DOHH2 (cell line): ENCODE measurements at regions not wholly inside any gene's neighbourhood (a gene's known extent, or its start where the extent isn't known, plus 50 kb on each side); places are given as distances from the start of the nearest gene placed in this dataset.

Source experiments
- H3F3A ChIP-seq: fragments of 200-600 bp; sonication (generic), shearing (Covaris generic); 2 replicates; pipeline ENCODE4 v1.6.0; 2016; ENCODE audit warnings: antibody characterized with exemption, mild to moderate bottlenecking; ENCODE audit not compliant: control insufficient read depth, insufficient read depth
- H3K27ac ChIP-seq: fragments of 200-600 bp; sonication (generic); 2 replicates; pipeline ENCODE4 v1.5.1; 2014; ENCODE audit warnings: low read depth, mild to moderate bottlenecking, low read length, moderate library complexity
- H3K27me3 ChIP-seq: fragments of 200-600 bp; sonication (generic); 2 replicates; pipeline ENCODE4 v1.6.1; 2014; ENCODE audit warnings: mild to moderate bottlenecking, low read length, mixed read lengths; ENCODE audit not compliant: control insufficient read depth
- H3K36me3 ChIP-seq: fragments of 200-600 bp; sonication (generic); 2 replicates; pipeline ENCODE4 v1.6.1; 2014; ENCODE audit warnings: mild to moderate bottlenecking, low read length, moderate library complexity, mixed read lengths; ENCODE audit not compliant: control insufficient read depth
- H3K4me1 ChIP-seq: fragments of 200-600 bp; sonication (generic); 2 replicates; pipeline ENCODE4 v1.6.1; 2014; ENCODE audit warnings: mild to moderate bottlenecking, low read length, mixed read lengths; ENCODE audit not compliant: control insufficient read depth
- H3K4me2 ChIP-seq: fragments of 200-600 bp; sonication (generic); 2 replicates; pipeline ENCODE4 v1.6.0; 2014; ENCODE audit warnings: mild to moderate bottlenecking, low read length, moderate library complexity
- H3K4me3 ChIP-seq: fragments of 200-600 bp; sonication (generic); 2 replicates; pipeline ENCODE4 v1.5.1; 2014; ENCODE audit warnings: mild to moderate bottlenecking, low read length, mixed read lengths
- H3K79me2 ChIP-seq: fragments of 200-600 bp; sonication (generic); 2 replicates; pipeline ENCODE4 v1.6.1; 2014; ENCODE audit warnings: mild to moderate bottlenecking, low read length, mixed read lengths; ENCODE audit not compliant: control insufficient read depth
- H3K9me2 ChIP-seq: fragments of 200-600 bp; sonication (generic); replicated peaks from 2 replicates; pipeline ENCODE4 v1.6.1; 2014; ENCODE audit warnings: mild to moderate bottlenecking, low read length, mixed read lengths; ENCODE audit not compliant: control insufficient read depth
- H3K9me3 ChIP-seq: fragments of 200-600 bp; sonication (generic); 2 replicates; pipeline ENCODE4 v1.6.1; 2014; ENCODE audit warnings: antibody characterized with exemption, low read length, mixed read lengths; ENCODE audit not compliant: control insufficient read depth, insufficient read depth
- H4K20me1 ChIP-seq: fragments of 200-600 bp; sonication (generic); 2 replicates; pipeline ENCODE4 v1.6.0; 2014; ENCODE audit warnings: low read depth, mild to moderate bottlenecking, antibody characterized with exemption, low read length, moderate library complexity; ENCODE audit not compliant: control insufficient read depth, insufficient read depth
- CTCF ChIP-seq: fragments of 200-600 bp; sonication (generic); IDR thresholded peaks from one replicate; pipeline ENCODE4 v1.5.1; 2014; ENCODE audit warnings: antibody characterized with exemption, mild to moderate bottlenecking, low read depth, low read length; ENCODE audit not compliant: poor library complexity, severe bottlenecking
- EZH2phosphoT487 ChIP-seq: fragments of 200-600 bp; sonication (generic); IDR thresholded peaks from 2 replicates; pipeline ENCODE4 v1.6.1; 2017; ENCODE audit warnings: borderline replicate concordance, mild to moderate bottlenecking, antibody characterized with exemption, low read length, moderate library complexity, mixed read lengths

- Histone ChIP-seq H3K4me2 (no peak overlapping the region), H3K79me2 (no peaks in the 10 kb centered on the region), H3K4me3 (no peak overlapping the region), H3K36me3 (no peaks in the 10 kb centered on the region), H3K9me2 (no peaks in the 10 kb centered on the region), H3F3A (no peaks in the 10 kb centered on the region), H3K9me3 (no peaks in the 10 kb centered on the region), H4K20me1 (no peaks in the 10 kb centered on the region), H3K27ac (no peak overlapping the region), H3K27me3 (no peaks in the 10 kb centered on the region), H3K4me1 (no peaks in the 10 kb centered on the region)
- TF ChIP-seq EZH2phosphoT487 (no peak), CTCF (no peak)
These were observed 281.2 kb upstream of the DEFB112 start for GRCh38 chr6:50330963-50331362.

- no peaks in the 10 kb centered on the region for H4K20me1 ChIP-seq
- no peak overlapping the region for H3K4me3 ChIP-seq
- H3K27me3 ChIP-seq = no peaks in the 10 kb centered on the region
- no peak overlapping the region for H3K27ac ChIP-seq
- H3K4me1 ChIP-seq = no peaks in the 10 kb centered on the region
- no peaks in the 10 kb centered on the region for H3K9me3 ChIP-seq
- H3K36me3 ChIP-seq = no peaks in the 10 kb centered on the region
- H3F3A ChIP-seq = no peaks in the 10 kb centered on the region
- H3K4me2 ChIP-seq = no peak overlapping the region
- TF ChIP-seq CTCF (no peak), EZH2phosphoT487 (no peak)
- no peaks in the 10 kb centered on the region for H3K79me2 ChIP-seq
- no peaks in the 10 kb centered on the region for H3K9me2 ChIP-seq
These were observed 284.0 kb upstream of the DEFB112 start for GRCh38 chr6:50333696-50334095.

- Histone ChIP-seq H3K9me2 (no peaks in the 10 kb centered on the region), H3K4me3 (no peak overlapping the region), H3K36me3 (no peaks in the 10 kb centered on the region), H3K9me3 (no peaks in the 10 kb centered on the region), H4K20me1 (no peaks in the 10 kb centered on the region), H3K79me2 (no peaks in the 10 kb centered on the region), H3K4me1 (no peaks in the 10 kb centered on the region), H3K27me3 (no peaks in the 10 kb centered on the region), H3K27ac (no peak overlapping the region), H3K4me2 (no peak overlapping the region), H3F3A (no peaks in the 10 kb centered on the region)
- TF ChIP-seq EZH2phosphoT487 (no peak), CTCF (no peak)
These were observed 287.9 kb upstream of the DEFB112 start for GRCh38 chr6:50337532-50338122.
